ENCODE measurements at regions not wholly inside any gene's neighbourhood (a gene's known extent, or its start where the extent isn't known, plus 50 kb on each side); places are given as distances from the start of the nearest gene placed in this dataset.
"Not testable (repeated sequence)": the region's sequence is repeated elsewhere in the genome, so short reads cannot be mapped to it uniquely, and the experiment has no call there.

DNA sequence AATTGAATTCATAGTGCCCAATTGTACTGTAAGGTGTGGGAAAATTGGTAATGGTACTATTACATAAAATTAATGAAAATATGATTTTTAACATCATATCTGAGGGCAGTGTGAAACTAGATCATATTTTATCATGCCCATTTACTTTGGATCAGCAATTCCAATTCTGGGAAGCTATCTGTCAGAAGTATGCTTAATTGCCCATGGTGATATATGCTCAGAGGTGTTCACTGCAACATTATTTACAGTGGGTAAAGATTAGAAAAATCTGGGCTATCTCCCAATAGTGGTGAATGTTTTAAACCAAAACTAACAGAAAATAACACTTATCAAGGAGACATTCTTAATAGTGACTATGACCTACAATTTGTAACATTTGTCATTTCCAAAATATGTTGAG, 1260.0 kb downstream of the BRINP3 start:
- no peaks in the 10 kb centered on the region for H3K9me3 Mint-ChIP-seq (ENCODE audit: low read depth)
- no peak overlapping the region for H3K27ac Mint-ChIP-seq
- no peaks in the 10 kb centered on the region for H3K36me3 Mint-ChIP-seq (ENCODE audit: insufficient read depth)
- H3K4me1 Mint-ChIP-seq (ENCODE audit: low read depth) = no peaks in the 10 kb centered on the region
- no peak for DNase-seq (ENCODE audit: low spot score, unreplicated experiment)
- no peaks in the 10 kb centered on the region for H3K27me3 Mint-ChIP-seq
- H3K4me3 Mint-ChIP-seq (ENCODE audit: low read depth) = no peak overlapping the region
- TF ChIP-seq, protein P1, sequence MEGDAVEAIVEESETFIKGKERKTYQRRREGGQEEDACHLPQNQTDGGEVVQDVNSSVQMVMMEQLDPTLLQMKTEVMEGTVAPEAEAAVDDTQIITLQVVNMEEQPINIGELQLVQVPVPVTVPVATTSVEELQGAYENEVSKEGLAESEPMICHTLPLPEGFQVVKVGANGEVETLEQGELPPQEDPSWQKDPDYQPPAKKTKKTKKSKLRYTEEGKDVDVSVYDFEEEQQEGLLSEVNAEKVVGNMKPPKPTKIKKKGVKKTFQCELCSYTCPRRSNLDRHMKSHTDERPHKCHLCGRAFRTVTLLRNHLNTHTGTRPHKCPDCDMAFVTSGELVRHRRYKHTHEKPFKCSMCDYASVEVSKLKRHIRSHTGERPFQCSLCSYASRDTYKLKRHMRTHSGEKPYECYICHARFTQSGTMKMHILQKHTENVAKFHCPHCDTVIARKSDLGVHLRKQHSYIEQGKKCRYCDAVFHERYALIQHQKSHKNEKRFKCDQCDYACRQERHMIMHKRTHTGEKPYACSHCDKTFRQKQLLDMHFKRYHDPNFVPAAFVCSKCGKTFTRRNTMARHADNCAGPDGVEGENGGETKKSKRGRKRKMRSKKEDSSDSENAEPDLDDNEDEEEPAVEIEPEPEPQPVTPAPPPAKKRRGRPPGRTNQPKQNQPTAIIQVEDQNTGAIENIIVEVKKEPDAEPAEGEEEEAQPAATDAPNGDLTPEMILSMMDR (IDR thresholded peaks at IDR 0.05; ENCODE audit: unreplicated experiment) = no peak

DNA sequence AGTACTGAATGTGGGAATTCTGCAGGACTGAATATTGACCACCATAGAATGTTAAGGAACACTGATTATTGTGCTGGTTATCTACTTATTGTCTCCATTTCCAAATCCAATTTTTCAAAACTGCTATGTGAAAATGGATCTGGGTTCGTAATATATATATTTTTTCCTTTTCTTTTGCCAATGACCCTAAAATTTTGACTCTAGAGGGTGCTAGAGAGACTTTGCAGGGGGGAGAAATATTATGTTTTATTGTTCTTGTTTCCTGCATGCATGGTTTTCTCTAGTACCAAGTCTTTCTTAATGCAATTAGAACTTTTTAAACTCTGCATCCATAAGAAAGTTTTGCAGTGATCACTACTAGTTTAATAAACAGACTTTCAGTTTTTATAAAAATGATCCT, 1256.9 kb downstream of the BRINP3 start:
- H3K36me3 Mint-ChIP-seq (ENCODE audit: insufficient read depth) = no peaks in the 10 kb centered on the region
- H3K27ac Mint-ChIP-seq = no peak overlapping the region
- H3K4me1 Mint-ChIP-seq (ENCODE audit: low read depth) = no peaks in the 10 kb centered on the region
- H3K4me3 Mint-ChIP-seq (ENCODE audit: low read depth) = no peak overlapping the region
- no peaks in the 10 kb centered on the region for H3K9me3 Mint-ChIP-seq (ENCODE audit: low read depth)
- no peaks in the 10 kb centered on the region for H3K27me3 Mint-ChIP-seq
- no peak for DNase-seq (ENCODE audit: low spot score, unreplicated experiment)
- TF ChIP-seq, protein P1 (IDR thresholded peaks at IDR 0.05; ENCODE audit: unreplicated experiment) = peak; percentile 30

DNA sequence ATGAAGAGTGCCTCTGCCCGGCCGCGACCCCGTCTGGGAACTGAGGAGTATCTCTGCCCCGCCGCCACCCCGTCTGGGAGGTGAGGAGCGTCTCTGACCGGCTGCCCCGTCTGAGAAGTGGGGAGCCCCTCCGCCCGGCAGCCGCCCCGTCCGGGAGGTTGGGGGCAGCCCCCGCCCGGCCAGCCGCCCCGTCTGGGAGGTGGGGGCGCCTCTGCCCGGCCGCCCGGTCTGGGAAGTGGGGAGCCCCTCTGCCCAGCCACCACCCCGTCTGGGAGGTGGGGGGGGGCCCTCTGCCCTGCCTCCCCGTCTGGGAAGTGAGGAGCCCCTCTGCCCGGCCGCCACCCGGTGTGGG, 1251.9 kb downstream of the BRINP3 start:
- H3K27ac Mint-ChIP-seq; H3K36me3 Mint-ChIP-seq (ENCODE audit: insufficient read depth); H3K9me3 Mint-ChIP-seq (ENCODE audit: low read depth); H3K4me1 Mint-ChIP-seq (ENCODE audit: low read depth); DNase-seq (ENCODE audit: low spot score, unreplicated experiment); H3K27me3 Mint-ChIP-seq; H3K4me3 Mint-ChIP-seq (ENCODE audit: low read depth): not testable (repeated sequence)

DNA sequence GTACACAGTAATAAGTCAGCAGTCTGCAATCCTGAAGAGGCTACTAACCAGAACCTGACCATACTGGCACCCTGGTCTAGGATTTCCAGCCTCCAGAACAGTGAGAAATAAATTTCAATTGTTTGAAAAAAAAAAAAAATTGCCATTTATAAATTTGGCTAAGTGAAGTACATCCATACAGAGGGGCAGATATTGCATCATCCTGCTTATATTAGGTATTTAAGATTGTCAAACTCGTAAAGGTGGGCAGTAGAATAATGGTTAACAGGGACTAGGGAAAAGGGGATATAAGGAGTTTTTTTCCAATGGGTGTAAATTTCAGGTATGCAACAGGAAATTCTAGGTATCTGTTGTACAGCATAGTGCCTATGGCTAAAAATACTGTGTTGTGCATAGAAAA, 1250.9 kb downstream of the BRINP3 start:
- Mint-ChIP-seq H3K4me1 (ENCODE audit: low read depth) (no peaks in the 10 kb centered on the region), H3K4me3 (ENCODE audit: low read depth) (no peak overlapping the region), H3K9me3 (ENCODE audit: low read depth) (no peaks in the 10 kb centered on the region), H3K36me3 (ENCODE audit: insufficient read depth) (no peaks in the 10 kb centered on the region), H3K27me3 (no peaks in the 10 kb centered on the region), H3K27ac (no peak overlapping the region)
- TF ChIP-seq, protein P1 (IDR thresholded peaks at IDR 0.05; ENCODE audit: unreplicated experiment) = no peak
- no peak for DNase-seq (ENCODE audit: low spot score, unreplicated experiment)

DNA sequence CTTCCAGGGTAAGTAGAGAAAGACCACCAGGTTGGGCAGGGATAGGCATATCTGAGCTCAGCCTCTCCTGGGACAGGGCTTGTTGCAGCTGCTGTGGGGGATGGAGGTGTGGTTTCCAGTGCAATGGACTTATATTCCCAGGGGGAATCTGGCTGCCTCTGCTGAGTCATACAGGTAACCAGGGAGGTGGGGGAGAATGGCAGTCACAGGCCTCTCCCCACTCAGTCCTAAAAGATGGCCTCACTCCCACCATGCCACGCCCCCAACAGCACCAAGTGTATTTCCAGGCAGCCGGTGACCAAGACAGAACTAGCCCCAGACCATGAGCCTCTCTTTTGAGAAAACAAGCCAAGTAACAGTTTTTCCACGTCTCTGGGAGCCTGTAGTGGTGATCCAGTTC, 1240.7 kb downstream of the BRINP3 start:
- no peaks in the 10 kb centered on the region for H3K27me3 Mint-ChIP-seq

More for the DNA sequence above, 1240.7 kb downstream of the BRINP3 start:
- no peak overlapping the region for H3K4me3 Mint-ChIP-seq (ENCODE audit: low read depth)
- no peak for DNase-seq (ENCODE audit: low spot score, unreplicated experiment)
- H3K36me3 Mint-ChIP-seq (ENCODE audit: insufficient read depth) = no peaks in the 10 kb centered on the region
- no peak overlapping the region for H3K27ac Mint-ChIP-seq
- H3K9me3 Mint-ChIP-seq (ENCODE audit: low read depth) = no peaks in the 10 kb centered on the region
- TF ChIP-seq, protein P1 (IDR thresholded peaks at IDR 0.05; ENCODE audit: unreplicated experiment) = no peak
- no peaks in the 10 kb centered on the region for H3K4me1 Mint-ChIP-seq (ENCODE audit: low read depth)

All from progenitor cell of endocrine pancreas (in vitro differentiated cells).